Neural cell (in vitro differentiated cells): ENCODE measurements at regions not wholly inside any gene's neighbourhood (a gene's known extent, or its start where the extent isn't known, plus 50 kb on each side); places are given as distances from the start of the nearest gene placed in this dataset.

Experiments used
- H2AFZ ChIP-seq: fragments of 200-600, 300-800 bp; sonication (generic), shearing (Covaris generic); 2 replicates; pipeline ENCODE4 v1.6.0; 2014; ENCODE audit warnings: low read depth, mild to moderate bottlenecking, antibody characterized with exemption, low read length, moderate library complexity
- H3F3A ChIP-seq: fragments of 200-600 bp; shearing (Covaris generic); 2 replicates; pipeline ENCODE4 v1.6.1; 2016; ENCODE audit warnings: mild to moderate bottlenecking, moderate library complexity, mixed read lengths, antibody characterized with exemption, low read length; ENCODE audit not compliant: insufficient read depth, poor library complexity, severe bottlenecking
- H3K27ac ChIP-seq: fragments of 200-600, 300-800 bp; sonication (generic), shearing (Covaris generic); 2 replicates; pipeline ENCODE4 v1.5.1; 2014; ENCODE audit warnings: mild to moderate bottlenecking, low read length, moderate library complexity
- H3K27me3 ChIP-seq: fragments of 300-800, 200-600 bp; sonication (generic), shearing (Covaris generic); 2 replicates; pipeline ENCODE4 v1.6.0; 2014; ENCODE audit warnings: mild to moderate bottlenecking, low read depth, low read length, moderate library complexity; ENCODE audit not compliant: insufficient read depth
- H3K36me3 ChIP-seq: fragments of 300-800, 200-600 bp; sonication (generic), shearing (Covaris generic); 2 replicates; pipeline ENCODE4 v1.5.1; 2014; ENCODE audit warnings: mild to moderate bottlenecking, antibody characterized with exemption, low read length, moderate library complexity; ENCODE audit not compliant: insufficient read depth
- H3K4me2 ChIP-seq: fragments of 300-800, 200-600 bp; sonication (generic), shearing (Covaris generic); 2 replicates; pipeline ENCODE4 v1.6.0; 2014; ENCODE audit warnings: mild to moderate bottlenecking, low read length
- H3K4me3 ChIP-seq: fragments of 300-800, 200-600 bp; sonication (generic), shearing (Covaris generic); 2 replicates; pipeline ENCODE4 v1.5.1; 2014; ENCODE audit warnings: mild to moderate bottlenecking, low read length, moderate library complexity
- H3K79me2 ChIP-seq: fragments of 200-600 bp; shearing (Covaris generic); replicated peaks from 2 replicates; pipeline ENCODE4 v1.6.0; 2014; ENCODE audit warnings: mild to moderate bottlenecking, low read length, moderate library complexity; ENCODE audit not compliant: insufficient read depth
- H3K9ac ChIP-seq: fragments of 300-800, 200-600 bp; sonication (generic), shearing (Covaris generic); 2 replicates; pipeline ENCODE4 v1.6.1; 2016; ENCODE audit warnings: mild to moderate bottlenecking, low read length, mixed read lengths
- H3K9me2 ChIP-seq: fragments of 200-600 bp; shearing (Covaris generic); 2 replicates; pipeline ENCODE4 v1.6.1; 2016; ENCODE audit warnings: mild to moderate bottlenecking, low read length, mixed read lengths; ENCODE audit not compliant: insufficient read depth
- H3K9me3 ChIP-seq: fragments of 200-600, 300-800 bp; sonication (generic), shearing (Covaris generic); 2 replicates; pipeline ENCODE4 v1.6.1; 2016; ENCODE audit warnings: mild to moderate bottlenecking, mixed run types, low read length, moderate library complexity, mixed read lengths
- H4K20me1 ChIP-seq: fragments of 200-600 bp; shearing (Covaris generic); 2 replicates; pipeline ENCODE4 v1.6.1; 2016; ENCODE audit warnings: mild to moderate bottlenecking, mixed run types; ENCODE audit not compliant: insufficient read depth
- CTCF ChIP-seq: fragments of 450-650 bp; IDR thresholded peaks from 2 replicates; pipeline ENCODE4 v1.5.1; 2014; ENCODE audit warnings: antibody characterized with exemption, mild to moderate bottlenecking, moderate library complexity; ENCODE audit not compliant: poor library complexity, severe bottlenecking
- EP300 ChIP-seq: fragments of 450-650 bp; conservative IDR thresholded peaks from 2 replicates; pipeline ENCODE4 v1.6.1; 2014; ENCODE audit warnings: antibody characterized with exemption, mild to moderate bottlenecking, moderate library complexity; ENCODE audit not compliant: poor library complexity, severe bottlenecking
- EZH2 ChIP-seq: fragments of 200-600, 300-800 bp; shearing (Covaris generic), sonication (generic); IDR thresholded peaks from 2 replicates; pipeline ENCODE4 v1.6.1; 2014; ENCODE audit warnings: antibody characterized with exemption, low read length, borderline replicate concordance, mild to moderate bottlenecking; ENCODE audit not compliant: insufficient read depth, poor library complexity, severe bottlenecking
- MXI1 ChIP-seq: fragments of 450-650 bp; conservative IDR thresholded peaks from 2 replicates; pipeline ENCODE4 v1.6.1; 2014; ENCODE audit warnings: antibody characterized with exemption, mild to moderate bottlenecking; ENCODE audit not compliant: poor library complexity, severe bottlenecking
- POLR2AphosphoS5 ChIP-seq: IDR thresholded peaks from 2 replicates; pipeline ENCODE4 v1.6.1; 2012
- RAD21 ChIP-seq: fragments of 450-650 bp; conservative IDR thresholded peaks from 2 replicates; pipeline ENCODE4 v1.6.1; 2014; ENCODE audit warnings: antibody characterized with exemption, mild to moderate bottlenecking, moderate library complexity
- REST ChIP-seq: IDR thresholded peaks from 2 replicates; pipeline ENCODE4 v1.6.1; 2012; ENCODE audit warnings: borderline replicate concordance
- SMC3 ChIP-seq: fragments of 450-650 bp; conservative IDR thresholded peaks from 2 replicates; pipeline ENCODE4 v1.6.1; 2014; ENCODE audit warnings: antibody characterized with exemption, mild to moderate bottlenecking, moderate library complexity; ENCODE audit not compliant: poor library complexity
- TAF1 ChIP-seq: IDR thresholded peaks from 2 replicates; pipeline ENCODE4 v1.6.1; 2012; ENCODE audit warnings: low read depth

- H2AFZ ChIP-seq: no peak overlapping the region
- no peaks in the 10 kb centered on the region for H3K79me2 ChIP-seq
- no peaks in the 10 kb centered on the region for H4K20me1 ChIP-seq
- H3K36me3 ChIP-seq: no peaks in the 10 kb centered on the region
- H3F3A ChIP-seq: no peaks in the 10 kb centered on the region
- H3K27ac ChIP-seq: no peak overlapping the region
- TF ChIP-seq MXI1: no peak
- no peak for TF ChIP-seq TAF1
- no peak for TF ChIP-seq POLR2AphosphoS5
- TF ChIP-seq REST: no peak
- no peak for TF ChIP-seq SMC3
- no peak for TF ChIP-seq EZH2
- TF ChIP-seq RAD21: no peak
- TF ChIP-seq EP300: no peak
- no peak for TF ChIP-seq CTCF
- H3K9me3 ChIP-seq: no peaks in the 10 kb centered on the region
- no peak overlapping the region for H3K4me3 ChIP-seq
- no peaks in the 10 kb centered on the region for H3K9me2 ChIP-seq
- no peak overlapping the region for H3K4me2 ChIP-seq
- H3K27me3 ChIP-seq: no peaks in the 10 kb centered on the region
- no peak overlapping the region for H3K9ac ChIP-seq
These were observed 54.4 kb upstream of the GPR174 start for GRCh38 chrX:79089896-79090584.

GRCh38 chrX:79094075-79094832 is 50.2 kb upstream of the GPR174 start:
- TF ChIP-seq EP300: no peak
- no peak for TF ChIP-seq RAD21
- no peak for TF ChIP-seq POLR2AphosphoS5
- no peak for TF ChIP-seq MXI1
- no peak for TF ChIP-seq EZH2
- no peak for TF ChIP-seq CTCF
- TF ChIP-seq REST: no peak
- TF ChIP-seq TAF1: no peak
- no peak for TF ChIP-seq SMC3
- Histone ChIP-seq H3K36me3 (no peaks in the 10 kb centered on the region), H3K9me3 (no peaks in the 10 kb centered on the region), H3K79me2 (no peaks in the 10 kb centered on the region), H3K9me2 (no peaks in the 10 kb centered on the region), H3F3A (no peaks in the 10 kb centered on the region), H4K20me1 (no peaks in the 10 kb centered on the region), H3K27ac (no peak overlapping the region), H3K27me3 (no peaks in the 10 kb centered on the region), H2AFZ (no peak overlapping the region), H3K4me3 (no peak overlapping the region), H3K9ac (no peak overlapping the region), H3K4me2 (no peak overlapping the region)
